ENCODE measurements at regions not wholly inside any gene's neighbourhood (a gene's known extent, or its start where the extent isn't known, plus 50 kb on each side); places are given as distances from the start of the nearest gene placed in this dataset.

DNA sequence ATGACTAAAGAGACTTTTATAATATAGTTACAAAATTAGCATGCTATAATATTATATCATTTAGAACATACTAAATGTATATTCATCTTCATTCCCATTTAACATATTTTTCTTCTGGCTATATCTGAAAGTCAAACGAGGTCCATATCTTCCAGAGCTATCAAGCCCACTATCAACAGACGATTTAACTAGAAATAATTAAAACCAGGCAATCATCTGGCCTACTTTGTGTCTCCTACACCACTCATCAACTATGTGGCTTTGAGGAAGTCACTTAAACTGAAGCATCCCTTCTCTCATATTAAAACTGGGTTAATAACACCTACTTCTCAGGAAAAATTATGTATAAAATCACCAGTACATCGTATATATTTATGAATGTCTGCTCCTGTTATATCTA, 1330.5 kb upstream of the PABPC4L start:
- DNase-seq (ENCODE audit: low spot score), result no peak
- TF ChIP-seq, protein P1, sequence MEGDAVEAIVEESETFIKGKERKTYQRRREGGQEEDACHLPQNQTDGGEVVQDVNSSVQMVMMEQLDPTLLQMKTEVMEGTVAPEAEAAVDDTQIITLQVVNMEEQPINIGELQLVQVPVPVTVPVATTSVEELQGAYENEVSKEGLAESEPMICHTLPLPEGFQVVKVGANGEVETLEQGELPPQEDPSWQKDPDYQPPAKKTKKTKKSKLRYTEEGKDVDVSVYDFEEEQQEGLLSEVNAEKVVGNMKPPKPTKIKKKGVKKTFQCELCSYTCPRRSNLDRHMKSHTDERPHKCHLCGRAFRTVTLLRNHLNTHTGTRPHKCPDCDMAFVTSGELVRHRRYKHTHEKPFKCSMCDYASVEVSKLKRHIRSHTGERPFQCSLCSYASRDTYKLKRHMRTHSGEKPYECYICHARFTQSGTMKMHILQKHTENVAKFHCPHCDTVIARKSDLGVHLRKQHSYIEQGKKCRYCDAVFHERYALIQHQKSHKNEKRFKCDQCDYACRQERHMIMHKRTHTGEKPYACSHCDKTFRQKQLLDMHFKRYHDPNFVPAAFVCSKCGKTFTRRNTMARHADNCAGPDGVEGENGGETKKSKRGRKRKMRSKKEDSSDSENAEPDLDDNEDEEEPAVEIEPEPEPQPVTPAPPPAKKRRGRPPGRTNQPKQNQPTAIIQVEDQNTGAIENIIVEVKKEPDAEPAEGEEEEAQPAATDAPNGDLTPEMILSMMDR (IDR thresholded peaks at IDR 0.05; ENCODE audit: extremely low read depth, missing control alignments), result no peak

DNA sequence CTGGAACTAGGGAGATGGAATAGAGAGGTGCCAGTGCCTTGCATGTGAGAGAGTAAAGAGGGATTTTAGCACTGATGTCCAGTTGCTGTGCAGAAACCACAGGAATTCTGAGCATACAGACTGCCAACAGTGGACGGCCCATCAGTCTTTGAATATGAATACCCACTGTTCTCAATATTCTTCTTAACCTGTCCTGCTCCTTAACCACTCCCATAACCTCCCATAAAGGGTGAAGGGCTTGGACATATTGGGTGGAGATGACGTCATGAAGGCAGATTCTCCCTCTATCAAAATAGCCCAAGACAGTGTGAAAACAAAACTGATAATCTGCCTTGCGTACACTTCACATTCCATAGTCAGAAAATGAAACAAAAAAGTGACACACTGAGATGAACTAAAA, 1313.7 kb upstream of the PABPC4L start:
- TF ChIP-seq, protein P1 (IDR thresholded peaks at IDR 0.05; ENCODE audit: extremely low read depth, missing control alignments), result no peak
- DNase-seq (ENCODE audit: low spot score), result no peak

DNA sequence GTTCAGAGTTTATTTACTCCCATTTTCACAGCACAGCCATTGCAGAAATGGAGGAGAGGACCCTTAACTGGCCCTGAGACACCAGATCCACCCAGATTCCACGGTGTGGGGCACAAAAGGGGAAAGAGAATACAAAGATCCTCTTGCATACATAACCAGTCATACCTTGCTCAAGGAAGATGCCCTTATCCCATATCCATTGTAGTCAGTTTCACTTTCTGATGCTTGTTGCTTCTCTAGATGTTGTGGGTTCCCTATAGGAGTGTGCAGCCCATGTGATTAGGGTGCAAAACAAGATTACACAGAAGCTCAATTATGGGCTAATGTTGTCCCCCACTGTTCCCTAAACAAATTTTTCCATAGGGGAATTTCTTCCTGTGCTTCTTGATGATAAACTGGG, 1309.0 kb upstream of the PABPC4L start:
- TF ChIP-seq, protein P1 (IDR thresholded peaks at IDR 0.05; ENCODE audit: extremely low read depth, missing control alignments), result no peak
- no peak for DNase-seq (ENCODE audit: low spot score)

DNA sequence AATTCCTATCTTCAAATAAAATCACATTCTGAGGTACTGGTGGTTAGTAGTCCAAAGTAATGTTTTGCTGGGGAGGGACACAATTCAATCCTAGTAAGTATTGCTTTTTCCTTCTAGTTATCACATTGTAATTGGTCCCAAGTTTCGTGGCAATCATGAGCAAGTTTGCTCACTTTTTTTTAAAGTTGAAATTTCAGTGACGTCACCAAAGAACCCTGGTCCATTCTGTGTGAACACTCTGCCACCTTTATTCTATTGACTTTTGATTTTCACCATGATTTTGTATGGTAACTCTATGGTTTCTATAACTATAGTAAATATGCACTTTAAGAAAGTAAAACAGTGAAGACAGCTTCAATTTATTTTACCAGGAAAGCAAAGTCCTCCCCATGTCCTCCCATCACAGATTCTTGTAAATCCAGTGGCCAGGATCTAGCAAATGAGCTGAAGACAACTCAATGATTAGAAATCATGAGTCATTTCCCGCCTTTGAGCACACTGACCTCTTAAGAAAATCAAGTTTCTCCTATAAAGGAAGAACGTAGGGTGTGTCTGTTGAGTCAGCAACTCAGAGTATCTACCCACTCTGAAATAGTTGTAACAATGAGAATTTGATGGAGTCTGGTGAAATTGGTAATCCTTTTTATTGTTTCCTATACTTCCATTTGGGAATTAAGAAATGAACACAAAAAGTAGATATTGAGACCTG, 1306.6 kb upstream of the PABPC4L start:
- no peak for DNase-seq (ENCODE audit: low spot score)
- TF ChIP-seq, protein P1 (IDR thresholded peaks at IDR 0.05; ENCODE audit: extremely low read depth, missing control alignments), result no peak

DNA sequence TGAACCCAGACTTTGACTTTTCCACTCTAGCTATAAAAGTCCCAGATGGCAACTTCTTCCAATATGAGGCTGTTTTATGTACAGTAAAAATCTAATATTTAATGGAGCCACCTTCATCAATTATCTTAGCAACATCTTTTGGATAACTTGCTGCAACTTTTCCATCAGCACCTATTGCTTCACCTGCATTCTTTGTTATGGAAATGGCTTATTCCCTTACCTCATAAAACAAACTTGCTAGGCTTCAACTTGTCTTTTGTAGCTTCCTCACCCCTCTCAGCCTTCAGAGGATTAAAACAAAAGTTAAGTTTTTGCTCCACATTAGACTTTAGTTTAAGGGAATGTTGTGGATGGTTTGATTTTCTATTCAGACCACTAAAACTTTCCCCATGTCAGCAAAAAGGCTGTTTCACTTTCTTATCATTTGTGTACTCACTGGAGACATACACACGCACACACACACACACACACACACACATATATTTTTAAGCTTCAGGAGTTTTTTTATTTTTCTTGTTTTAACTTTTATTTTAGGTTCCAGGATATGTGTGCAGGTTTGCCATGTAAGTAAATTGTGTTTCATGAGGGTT, 1296.1 kb upstream of the PABPC4L start:
- TF ChIP-seq, protein P1 (IDR thresholded peaks at IDR 0.05; ENCODE audit: extremely low read depth, missing control alignments), result no peak
- DNase-seq (ENCODE audit: low spot score), result no peak

DNA sequence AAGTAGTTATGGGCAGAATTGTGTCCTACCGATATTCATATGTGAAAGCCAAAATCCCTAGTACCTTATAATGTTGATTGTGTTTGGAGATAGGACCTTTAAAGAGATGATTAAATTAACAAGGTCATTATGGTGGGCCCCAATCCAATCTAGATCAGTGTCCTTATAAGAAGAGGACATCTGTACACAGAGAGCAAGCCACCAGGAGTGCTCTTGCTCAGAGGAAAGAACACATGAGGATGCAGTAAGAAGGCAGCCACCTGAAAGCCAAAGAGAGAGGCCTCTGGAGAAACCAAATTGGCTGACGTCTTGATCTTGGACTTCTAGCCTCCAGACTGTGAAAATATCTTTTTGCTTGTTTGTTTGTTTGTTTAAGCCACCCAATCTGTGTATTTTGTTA, 1290.8 kb upstream of the PABPC4L start:
- no peak for DNase-seq (ENCODE audit: low spot score)
- TF ChIP-seq, protein P1 (IDR thresholded peaks at IDR 0.05; ENCODE audit: extremely low read depth, missing control alignments), result no peak

DNA sequence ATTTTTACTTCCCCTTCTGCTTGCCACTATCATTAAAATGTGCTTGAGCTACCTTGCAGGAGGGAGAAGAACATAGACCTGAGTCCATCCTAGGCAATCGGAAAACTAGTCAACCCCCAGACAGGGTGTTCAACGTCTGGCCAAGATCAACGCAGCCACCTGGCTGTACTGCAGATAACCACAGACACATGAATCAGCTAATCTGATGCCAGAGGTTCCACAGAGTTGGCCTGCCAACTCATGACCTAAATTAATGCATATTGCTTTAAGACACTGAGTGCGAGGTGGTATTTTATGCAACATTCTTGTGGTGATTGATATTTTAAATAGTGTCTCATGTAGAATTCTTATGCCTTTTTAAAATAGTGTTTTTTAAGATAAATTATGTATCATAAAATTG, 1283.8 kb upstream of the PABPC4L start:
- no peak for DNase-seq (ENCODE audit: low spot score)
- TF ChIP-seq, protein P1 (IDR thresholded peaks at IDR 0.05; ENCODE audit: extremely low read depth, missing control alignments), result no peak
